HG03159 (cell line): ENCODE measurements at regions not wholly inside any gene's neighbourhood (a gene's known extent, or its start where the extent isn't known, plus 50 kb on each side); places are given as distances from the start of the nearest gene placed in this dataset.
"Not testable (repeated sequence)": the region's sequence is repeated elsewhere in the genome, so short reads cannot be mapped to it uniquely, and the experiment has no call there.

ENCODE experiments used
- ATAC-seq: cut with Tn5 transposase; IDR thresholded peaks from one replicate; pipeline ENCODE4 v1.9.1; 2021; ENCODE audit warnings: mild to moderate bottlenecking, moderate library complexity; ENCODE audit not compliant: unreplicated experiment

GRCh38 chr1:55767171-55767570, 552.0 kb upstream of the USP24 start:
- no peak for ATAC-seq

GRCh38 chr1:55765505-55765904, 550.3 kb upstream of the USP24 start:
- ATAC-seq = not testable (repeated sequence)

GRCh38 chr1:55751776-55752175, 536.6 kb upstream of the USP24 start:
- ATAC-seq = no peak

GRCh38 chr1:55750628-55750995, 535.4 kb upstream of the USP24 start:
- no peak for ATAC-seq

GRCh38 chr1:55749975-55750627, 534.9 kb upstream of the USP24 start:
- ATAC-seq = no peak

- ATAC-seq = no peak
Observed at GRCh38 chr1:55747408-55747841, 532.3 kb upstream of the USP24 start.

GRCh38 chr1:55746710-55747109, 531.5 kb upstream of the USP24 start:
- no peak for ATAC-seq

- ATAC-seq = no peak
Observed at GRCh38 chr1:55741516-55741915, 526.4 kb upstream of the USP24 start.

GRCh38 chr1:55735106-55735505, 519.9 kb upstream of the USP24 start:
- no peak for ATAC-seq

- ATAC-seq = no peak
Observed at GRCh38 chr1:55726994-55727393, 511.8 kb upstream of the USP24 start.

GRCh38 chr1:55725378-55725777, 510.2 kb upstream of the USP24 start:
- no peak for ATAC-seq

- ATAC-seq = no peak
Observed at GRCh38 chr1:55724551-55725325, 509.6 kb upstream of the USP24 start.

GRCh38 chr1:55723001-55723400, 507.8 kb upstream of the USP24 start:
- ATAC-seq = no peak

GRCh38 chr1:55720261-55720660, 505.1 kb upstream of the USP24 start:
- ATAC-seq = no peak

- no peak for ATAC-seq
Observed at GRCh38 chr1:55718758-55719671, 503.9 kb upstream of the USP24 start.

- no peak for ATAC-seq
Observed at GRCh38 chr1:55717111-55717510, 501.9 kb upstream of the USP24 start.

- no peak for ATAC-seq
Observed at GRCh38 chr1:55716610-55717009, 501.4 kb upstream of the USP24 start.

GRCh38 chr1:55716151-55716550, 501.0 kb upstream of the USP24 start:
- no peak for ATAC-seq

GRCh38 chr1:55714230-55714629, 499.1 kb upstream of the USP24 start:
- no peak for ATAC-seq

- no peak for ATAC-seq
Observed at GRCh38 chr1:55713516-55713915, 498.4 kb upstream of the USP24 start.

GRCh38 chr1:55712148-55712547, 497.0 kb upstream of the USP24 start:
- ATAC-seq = no peak
